Fibroblast of lung (primary cell): ENCODE measurements at regions not wholly inside any gene's neighbourhood (a gene's known extent, or its start where the extent isn't known, plus 50 kb on each side); places are given as distances from the start of the nearest gene placed in this dataset.

ENCODE experiments used
- CTCF ChIP-seq, 2 donors: IDR thresholded peaks in 1 of 2; conservative IDR thresholded peaks in 1 of 2; 1 replicate in 1 of 2; 2 replicates in 1 of 2; pipeline ENCODE4 v1.5.1; 2011 to 2012; ENCODE audit warnings: low read length in 2 of 2, control low read depth in 1 of 2, inconsistent platforms in 1 of 2, low read depth in 1 of 2, mild to moderate bottlenecking in 1 of 2
- EZH2 ChIP-seq: IDR thresholded peaks from 2 replicates; pipeline ENCODE4 v1.5.1; 2012; ENCODE audit warnings: low read length, control low read depth, mild to moderate bottlenecking; ENCODE audit errors: missing control alignments

GRCh38 chrX:45497290-45497689 lies 296.6 kb upstream of the DIPK2B start:
- no peak for TF ChIP-seq CTCF (conservative IDR thresholded peaks at IDR 0.05 in 1 of 2, IDR thresholded peaks at IDR 0.05 in 1 of 2; ENCODE audit: low read depth in 1 of 2, low read length in 2 of 2)
- no peak for TF ChIP-seq EZH2
